ENCODE measurements at regions not wholly inside any gene's neighbourhood (a gene's known extent, or its start where the extent isn't known, plus 50 kb on each side); places are given as distances from the start of the nearest gene placed in this dataset.

GRCh38 chr15:57897870-57898269 is 167.6 kb downstream of the ALDH1A2 start:
- no peak for DNase-seq
- TF ChIP-seq, protein P1, sequence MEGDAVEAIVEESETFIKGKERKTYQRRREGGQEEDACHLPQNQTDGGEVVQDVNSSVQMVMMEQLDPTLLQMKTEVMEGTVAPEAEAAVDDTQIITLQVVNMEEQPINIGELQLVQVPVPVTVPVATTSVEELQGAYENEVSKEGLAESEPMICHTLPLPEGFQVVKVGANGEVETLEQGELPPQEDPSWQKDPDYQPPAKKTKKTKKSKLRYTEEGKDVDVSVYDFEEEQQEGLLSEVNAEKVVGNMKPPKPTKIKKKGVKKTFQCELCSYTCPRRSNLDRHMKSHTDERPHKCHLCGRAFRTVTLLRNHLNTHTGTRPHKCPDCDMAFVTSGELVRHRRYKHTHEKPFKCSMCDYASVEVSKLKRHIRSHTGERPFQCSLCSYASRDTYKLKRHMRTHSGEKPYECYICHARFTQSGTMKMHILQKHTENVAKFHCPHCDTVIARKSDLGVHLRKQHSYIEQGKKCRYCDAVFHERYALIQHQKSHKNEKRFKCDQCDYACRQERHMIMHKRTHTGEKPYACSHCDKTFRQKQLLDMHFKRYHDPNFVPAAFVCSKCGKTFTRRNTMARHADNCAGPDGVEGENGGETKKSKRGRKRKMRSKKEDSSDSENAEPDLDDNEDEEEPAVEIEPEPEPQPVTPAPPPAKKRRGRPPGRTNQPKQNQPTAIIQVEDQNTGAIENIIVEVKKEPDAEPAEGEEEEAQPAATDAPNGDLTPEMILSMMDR (IDR thresholded peaks at IDR 0.05), result no peak
- Histone ChIP-seq H3K4me1 (no peaks in the 10 kb centered on the region), H3K27ac (no peak overlapping the region), H3K9me3 (no peaks in the 10 kb centered on the region), H3K36me3 (no peaks in the 10 kb centered on the region), H3K27me3 (no peaks in the 10 kb centered on the region), H3K4me3 (no peak overlapping the region)
- no peak for ATAC-seq
- intact Hi-C loops (cut with DNase I), result no loop called here

DNA sequence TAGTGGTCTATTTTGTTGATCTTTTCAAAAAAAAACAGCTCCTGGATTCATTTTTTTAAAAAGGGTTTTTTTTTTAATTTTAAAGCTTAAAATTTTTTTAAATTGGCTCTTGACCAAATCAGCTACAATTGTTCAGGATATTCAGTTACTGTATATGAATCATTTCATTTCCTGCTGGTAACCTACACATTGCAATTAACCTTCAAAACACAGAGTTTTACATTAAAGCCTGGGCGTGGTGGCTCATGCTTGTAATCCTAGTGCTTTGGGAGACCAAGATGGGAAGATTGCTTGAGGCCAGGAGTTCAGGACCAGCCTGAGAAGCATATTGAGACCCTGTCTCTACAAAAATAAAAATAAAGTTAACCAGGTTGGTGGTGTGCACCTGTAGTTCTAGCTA is 163.4 kb downstream of the ALDH1A2 start:
- DNase-seq (no peak), ATAC-seq (no peak)
- no peaks in the 10 kb centered on the region for H3K36me3 ChIP-seq
- no peaks in the 10 kb centered on the region for H3K4me1 ChIP-seq
- no peak overlapping the region for H3K4me3 ChIP-seq
- peaks cover 3% of the 10 kb centered on the region for H3K27me3 ChIP-seq
- intact Hi-C loops (cut with DNase I), result no loop called here
- no peak overlapping the region for H3K27ac ChIP-seq
- no peaks in the 10 kb centered on the region for H3K9me3 ChIP-seq
- TF ChIP-seq, protein P1 (IDR thresholded peaks at IDR 0.05), result no peak
